Activated CD8-positive, alpha-beta T cell treated with anti-CD3 and anti-CD28 coated beads for 36 hours (primary cell): ENCODE measurements at regions not wholly inside any gene's neighbourhood (a gene's known extent, or its start where the extent isn't known, plus 50 kb on each side); places are given as distances from the start of the nearest gene placed in this dataset.

Experiments used
- ATAC-seq: fragments of 200-7000 bp; cut with Tn5 transposase; one replicate; pipeline ENCODE4 v1.10.0; 2021; ENCODE audit warnings: mild to moderate bottlenecking, moderate library complexity
- CTCF ChIA-PET: fragments of 350-600 bp; sonication (Branson Sonifier 250); formaldehyde crosslinking; loops from one replicate; lab custom pipeline; 2021; ENCODE audit warnings: antibody characterized with exemption; lab: Charles Lee
- POLR2A ChIA-PET: fragments of 350-600 bp; sonication (Branson Sonifier 250); formaldehyde crosslinking; loops from one replicate; lab custom pipeline; 2021; ENCODE audit warnings: antibody characterized with exemption; lab: Charles Lee
- DNase-seq: peaks from one replicate; pipeline ENCODE4 v3.0.0-alpha.2; 2020
- H3K27ac Mint-ChIP-seq: one replicate; pipeline ENCODE4 v1.8.0; 2021; ENCODE audit warnings: mild to moderate bottlenecking, mixed read lengths
- H3K27me3 Mint-ChIP-seq: one replicate; pipeline ENCODE4 v1.8.0; 2021; ENCODE audit warnings: mixed read lengths
- H3K36me3 Mint-ChIP-seq: one replicate; pipeline ENCODE4 v1.8.0; 2021; ENCODE audit warnings: low read depth, mixed read lengths
- H3K4me1 Mint-ChIP-seq: one replicate; pipeline ENCODE4 v1.8.0; 2021; ENCODE audit warnings: low read depth, mixed read lengths
- H3K4me3 Mint-ChIP-seq: one replicate; pipeline ENCODE4 v1.8.0; 2021; ENCODE audit warnings: mild to moderate bottlenecking, moderate library complexity, mixed read lengths
- H3K9me3 Mint-ChIP-seq: one replicate; pipeline ENCODE4 v1.8.0; 2021; ENCODE audit warnings: mixed read lengths
- CTCF ChIP-seq: fragments of 200-600 bp; IDR thresholded peaks from one replicate; pipeline ENCODE4 v1.8.0; 2022; ENCODE audit warnings: antibody characterized with exemption, mild to moderate bottlenecking
- intact Hi-C: fragments of 100-400 bp; cut with micrococcal nuclease; formaldehyde crosslinking; loops from one replicate; pipeline ENCODE4 v1.10.0; 2022

DNA sequence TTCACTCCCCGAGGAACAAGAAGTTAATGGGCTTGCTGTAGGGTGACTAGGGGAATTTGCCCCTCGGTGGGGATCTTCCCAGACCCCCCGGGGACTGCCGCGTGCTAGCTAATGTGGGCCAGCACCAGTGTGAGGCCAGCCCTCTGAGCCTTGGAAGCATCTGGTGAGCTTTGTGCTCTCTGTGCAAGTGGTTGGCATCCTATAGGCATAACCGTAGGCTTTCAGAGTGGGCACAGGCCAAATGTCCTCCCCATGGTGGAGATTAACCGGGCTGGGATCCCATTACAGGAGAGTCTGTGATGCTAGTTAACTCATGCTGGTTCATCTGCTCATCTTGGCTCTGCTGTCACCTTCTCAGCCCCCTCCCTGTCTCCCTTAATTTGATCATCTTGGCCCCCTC, 125.7 kb downstream of the TRIM29 start:
- Mint-ChIP-seq H3K4me3 (no peak overlapping the region), H3K27me3 (peaks cover 38% of the 10 kb centered on the region), H3K4me1 (no peaks in the 10 kb centered on the region), H3K27ac (no peak overlapping the region), H3K9me3 (no peaks in the 10 kb centered on the region), H3K36me3 (no peaks in the 10 kb centered on the region)
- ChIA-PET POLR2A (no interaction called here), CTCF (no interaction called here)
- TF ChIP-seq CTCF: no peak
- no peak for ATAC-seq
- DNase-seq: no peak
- intact Hi-C loops: no loop called here

DNA sequence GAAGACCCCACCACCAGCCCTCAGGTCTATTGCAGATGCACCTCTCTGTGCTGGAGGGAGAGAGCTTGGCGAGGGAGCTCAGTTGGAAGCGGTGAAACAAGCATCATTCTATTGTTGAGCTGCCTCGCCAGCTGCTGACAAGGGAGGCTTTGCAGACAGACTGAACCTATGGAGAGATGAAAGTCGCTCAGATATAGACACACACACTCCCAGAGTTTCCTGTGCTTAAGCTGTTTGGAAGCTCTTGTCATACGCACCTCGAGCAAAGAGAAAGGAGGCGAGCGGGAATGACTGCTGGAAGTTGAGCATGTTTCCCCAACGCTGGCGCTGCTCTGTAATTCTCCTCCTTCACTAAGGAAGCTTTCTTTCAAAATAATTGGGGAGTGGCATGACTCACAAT, 126.1 kb downstream of the TRIM29 start:
- H3K27me3 Mint-ChIP-seq: peaks cover 37% of the 10 kb centered on the region
- H3K4me1 Mint-ChIP-seq: no peaks in the 10 kb centered on the region
- H3K4me3 Mint-ChIP-seq: no peak overlapping the region
- ATAC-seq (no peak), DNase-seq (no peak)
- intact Hi-C loops: no loop called here
- no peak for TF ChIP-seq CTCF
- no peaks in the 10 kb centered on the region for H3K9me3 Mint-ChIP-seq
- no peaks in the 10 kb centered on the region for H3K36me3 Mint-ChIP-seq
- H3K27ac Mint-ChIP-seq: no peak overlapping the region
- POLR2A ChIA-PET: no interaction called here
- CTCF ChIA-PET: no interaction called here

DNA sequence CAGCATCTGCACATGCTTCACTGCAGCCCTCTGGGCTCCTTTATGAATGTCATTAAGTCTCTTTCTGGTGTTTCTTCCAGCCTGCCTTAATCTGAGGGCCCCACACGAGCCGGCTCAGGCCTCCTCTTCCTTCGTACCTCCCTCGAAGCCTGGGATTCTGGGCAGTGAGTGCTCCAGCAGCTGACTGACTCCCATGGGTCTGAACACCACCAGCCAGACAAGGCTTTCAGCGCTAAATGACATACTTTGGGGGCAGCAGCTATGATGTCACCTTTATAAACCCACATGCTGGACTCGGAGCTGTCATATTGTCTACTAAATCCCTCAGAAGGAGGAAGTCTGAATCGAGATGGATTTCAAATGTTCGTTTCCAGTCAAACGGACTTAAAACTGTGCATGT, 127.1 kb downstream of the TRIM29 start:
- DNase-seq (no peak), ATAC-seq (no peak)
- ChIA-PET POLR2A (no interaction called here), CTCF (no interaction called here)
- Mint-ChIP-seq H3K27ac (no peak overlapping the region), H3K4me1 (no peaks in the 10 kb centered on the region), H3K36me3 (no peaks in the 10 kb centered on the region), H3K27me3 (peaks cover 29% of the 10 kb centered on the region), H3K9me3 (no peaks in the 10 kb centered on the region), H3K4me3 (no peak overlapping the region)
- TF ChIP-seq CTCF: no peak
- intact Hi-C loops: no loop called here

DNA sequence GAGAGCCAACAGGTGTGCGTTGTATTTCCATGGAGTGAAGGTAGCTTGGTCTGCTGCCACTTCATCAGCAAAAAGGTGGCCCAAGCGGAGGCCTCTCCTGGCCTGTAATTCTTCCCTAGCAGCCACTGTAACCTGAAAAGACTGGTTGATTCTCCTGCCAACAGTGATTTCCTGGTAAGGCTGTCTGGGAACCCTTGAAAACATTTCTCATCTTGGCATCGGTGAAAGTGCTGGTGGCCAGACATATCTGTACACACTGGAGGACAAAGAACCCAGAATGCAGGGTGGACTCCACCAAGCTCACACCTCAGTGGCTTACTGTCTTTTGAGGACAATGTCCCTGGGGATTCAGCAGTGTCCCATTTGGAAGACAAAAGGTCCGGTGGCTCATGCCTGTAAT, 128.0 kb downstream of the TRIM29 start:
- no peak overlapping the region for H3K4me3 Mint-ChIP-seq
- CTCF ChIA-PET: no interaction called here
- H3K27ac Mint-ChIP-seq: no peak overlapping the region
- POLR2A ChIA-PET: no interaction called here
- H3K36me3 Mint-ChIP-seq: no peaks in the 10 kb centered on the region
- DNase-seq (no peak), ATAC-seq (no peak)
- no peaks in the 10 kb centered on the region for H3K4me1 Mint-ChIP-seq
- intact Hi-C loops: no loop called here
- no peaks in the 10 kb centered on the region for H3K9me3 Mint-ChIP-seq
- TF ChIP-seq CTCF: no peak
- H3K27me3 Mint-ChIP-seq: peaks cover 24% of the 10 kb centered on the region

GRCh38 chr11:120007144-120007543, 130.8 kb downstream of the TRIM29 start:
- intact Hi-C loops: no loop called here
- CTCF ChIA-PET: no interaction called here
- H3K4me1 Mint-ChIP-seq: no peaks in the 10 kb centered on the region
- no peak for TF ChIP-seq CTCF
- no peak for ATAC-seq
- no peak for DNase-seq
- no peak overlapping the region for H3K27ac Mint-ChIP-seq
- H3K36me3 Mint-ChIP-seq: no peaks in the 10 kb centered on the region
- POLR2A ChIA-PET: no interaction called here
- H3K9me3 Mint-ChIP-seq: no peaks in the 10 kb centered on the region
- no peak overlapping the region for H3K4me3 Mint-ChIP-seq
- H3K27me3 Mint-ChIP-seq: peaks cover 19% of the 10 kb centered on the region
